NB4 (cell line): ENCODE measurements at regions not wholly inside any gene's neighbourhood (a gene's known extent, or its start where the extent isn't known, plus 50 kb on each side); places are given as distances from the start of the nearest gene placed in this dataset.

Experiments
- DNase-seq: peaks from one replicate; pipeline ENCODE4 v3.0.0; 2010; ENCODE audit warnings: low read depth
- H3K4me3 ChIP-seq: one replicate; pipeline ENCODE4 v1.5.1; 2011; ENCODE audit warnings: mild to moderate bottlenecking, low read depth, low read length, moderate library complexity
- CTCF ChIP-seq: IDR thresholded peaks from one replicate; pipeline ENCODE4 v1.5.1; 2012; ENCODE audit warnings: low read depth, low read length
- MAX ChIP-seq: IDR thresholded peaks from 2 replicates; pipeline ENCODE4 v1.6.1; 2011; ENCODE audit warnings: low read depth, low read length
- MYC ChIP-seq: IDR thresholded peaks from 2 replicates; pipeline ENCODE4 v1.6.1; 2011; ENCODE audit warnings: low read depth, low read length
- POLR2A ChIP-seq: IDR thresholded peaks from 2 replicates; pipeline ENCODE4 v1.6.1; 2011; ENCODE audit warnings: mild to moderate bottlenecking; ENCODE audit not compliant: insufficient read length; ENCODE audit errors: extremely low read depth

DNA sequence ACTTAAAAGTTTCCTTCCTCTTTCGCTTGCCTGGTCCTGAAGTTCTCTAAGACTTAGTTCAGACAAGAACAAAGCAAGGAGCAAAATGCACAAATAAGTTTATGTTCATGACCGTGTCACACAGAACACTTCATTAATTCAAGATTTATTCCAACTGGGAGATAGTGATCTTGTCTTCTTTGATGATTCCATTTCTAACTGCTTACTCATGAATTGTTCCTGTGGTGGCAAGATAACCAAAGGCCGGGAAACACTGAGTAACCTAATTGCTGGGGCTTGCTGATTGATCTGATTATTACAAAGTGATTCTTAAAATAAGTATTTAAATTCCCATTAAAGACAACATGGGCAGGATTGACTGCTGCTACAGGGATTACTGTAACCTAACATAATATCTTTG, 1462.9 kb upstream of the RAG2 start:
- DNase-seq: no peak
- no peak for TF ChIP-seq CTCF
- no peak for TF ChIP-seq MYC
- no peak for TF ChIP-seq POLR2A
- TF ChIP-seq MAX: no peak
- no peak overlapping the region for H3K4me3 ChIP-seq

DNA sequence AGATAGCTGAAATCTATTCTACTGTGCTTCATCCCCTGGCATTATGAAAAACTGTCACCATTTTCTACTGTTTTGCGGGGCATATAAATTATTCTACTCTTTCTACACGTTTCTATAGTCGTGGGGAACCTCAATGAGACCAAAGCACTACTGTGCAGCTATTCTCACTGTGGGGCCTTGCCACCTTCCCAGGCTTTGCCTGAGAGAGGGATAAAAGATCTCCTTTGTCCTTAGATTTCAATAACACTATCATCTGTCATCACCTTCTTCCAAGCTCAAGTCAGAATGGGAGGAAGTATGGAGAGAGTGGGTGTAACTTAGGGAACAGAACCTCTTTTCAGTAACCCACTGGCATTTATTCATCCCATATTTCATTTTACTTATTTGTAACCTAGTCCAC, 1462.1 kb upstream of the RAG2 start:
- TF ChIP-seq MYC: no peak
- TF ChIP-seq POLR2A: no peak
- no peak for TF ChIP-seq CTCF
- TF ChIP-seq MAX: no peak
- H3K4me3 ChIP-seq: no peak overlapping the region
- DNase-seq: no peak

GRCh38 chr11:38046571-38047135, 1448.6 kb upstream of the RAG2 start:
- no peak for DNase-seq
- TF ChIP-seq POLR2A (no peak), MAX (no peak)
- H3K4me3 ChIP-seq: no peak overlapping the region

- no peak for DNase-seq
- H3K4me3 ChIP-seq: no peak overlapping the region
- TF ChIP-seq MAX (no peak), POLR2A (no peak), MYC (no peak), CTCF (no peak)
These were observed 1445.0 kb upstream of the RAG2 start for GRCh38 chr11:38043060-38043459.

DNA sequence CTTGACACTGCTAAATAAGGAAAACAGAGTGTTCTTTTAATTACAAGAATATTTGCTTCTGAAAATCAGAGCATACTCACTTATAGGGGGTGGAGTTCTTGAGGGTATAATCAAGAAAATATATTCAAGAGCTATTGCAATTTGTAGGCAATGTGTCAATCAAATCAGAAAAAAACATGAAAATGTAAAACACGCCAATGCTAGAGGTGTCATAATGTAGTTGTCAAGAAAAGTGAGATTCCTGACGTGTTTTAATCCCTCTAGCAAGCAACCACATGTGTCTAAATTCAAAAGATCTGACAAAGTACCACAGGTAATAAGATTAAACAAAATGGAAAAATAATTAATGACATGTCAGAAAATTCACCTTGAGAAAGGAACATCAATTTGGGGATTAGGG, 1440.7 kb upstream of the RAG2 start:
- TF ChIP-seq MAX (no peak), POLR2A (no peak), CTCF (no peak), MYC (no peak)
- H3K4me3 ChIP-seq: no peak overlapping the region
- no peak for DNase-seq

- DNase-seq: peak; percentile 7
- no peak overlapping the region for H3K4me3 ChIP-seq
- TF ChIP-seq MYC (no peak), CTCF (peak; percentile 10)
These were observed 1421.2 kb upstream of the RAG2 start for GRCh38 chr11:38019072-38019775.
